ENCODE measurements at regions not wholly inside any gene's neighbourhood (a gene's known extent, or its start where the extent isn't known, plus 50 kb on each side); places are given as distances from the start of the nearest gene placed in this dataset.

GRCh38 chr2:78546843-78547242 is 478.7 kb upstream of the REG3G start (continued):
- TF ChIP-seq HMG20A (CRISPR knock-in tag; IDR thresholded peaks at IDR 0.05; ENCODE audit: borderline replicate concordance), result peak; percentile 17; the same call in 1 of the 2 replicates
- TF ChIP-seq KAT2B (IDR thresholded peaks at IDR 0.05; ENCODE audit: borderline replicate concordance, low read depth, low read length), result no peak
- TF ChIP-seq FOXP1 (IDR thresholded peaks at IDR 0.05), result no peak
- TF ChIP-seq FOXP1 (CRISPR knock-in tag; IDR thresholded peaks at IDR 0.05), result no peak
- no peak for TF ChIP-seq ZNF414 (CRISPR knock-in tag; IDR thresholded peaks at IDR 0.05)
- no peak for TF ChIP-seq ZFP41 (CRISPR knock-in tag; IDR thresholded peaks at IDR 0.05; ENCODE audit: borderline replicate concordance)
- TF ChIP-seq SMYD3 (CRISPR knock-in tag; IDR thresholded peaks at IDR 0.05), result no peak
- TF ChIP-seq ATF3 (CRISPR knock-in tag; IDR thresholded peaks at IDR 0.05), result no peak
- no peak for TF ChIP-seq ZNF790 (CRISPR knock-in tag; IDR thresholded peaks at IDR 0.05; ENCODE audit: borderline replicate concordance)
- no peak for TF ChIP-seq ZNF562 (CRISPR knock-in tag; IDR thresholded peaks at IDR 0.05; ENCODE audit: borderline replicate concordance)
- no peak for TF ChIP-seq DR1 (CRISPR knock-in tag; IDR thresholded peaks at IDR 0.05)
- peak; percentile 72 for TF ChIP-seq ZNF629 (CRISPR knock-in tag; conservative IDR thresholded peaks at IDR 0.05)
- no peak for TF ChIP-seq ISX (CRISPR knock-in tag; conservative IDR thresholded peaks at IDR 0.05)
- TF ChIP-seq ZNF75D (CRISPR knock-in tag; IDR thresholded peaks at IDR 0.05; ENCODE audit: borderline replicate concordance), result no peak
- no peak for TF ChIP-seq ZFP36L2 (CRISPR knock-in tag; IDR thresholded peaks at IDR 0.05)
- 0 out of 2 replicates have a peak, but pooled peaks have one; percentile 26 for TF ChIP-seq ZNF788 (CRISPR knock-in tag; IDR thresholded peaks at IDR 0.05; ENCODE audit: borderline replicate concordance)
- no peak for TF ChIP-seq ZNF761 (CRISPR knock-in tag; conservative IDR thresholded peaks at IDR 0.05)
- TF ChIP-seq STAT6 (CRISPR knock-in tag; IDR thresholded peaks at IDR 0.05; ENCODE audit: borderline replicate concordance), result no peak
- no peak for TF ChIP-seq ZZZ3 (CRISPR knock-in tag; IDR thresholded peaks at IDR 0.05; ENCODE audit: borderline replicate concordance)
- TF ChIP-seq ZNF34 (CRISPR knock-in tag; IDR thresholded peaks at IDR 0.05; ENCODE audit: borderline replicate concordance), result no peak
- peak; percentile 59; the same call in 1 of the 2 replicates for TF ChIP-seq PHF20 (CRISPR knock-in tag; IDR thresholded peaks at IDR 0.05)
- 0 out of 2 replicates have a peak, but pooled peaks have one; percentile 49 for TF ChIP-seq ZBTB4 (CRISPR knock-in tag; IDR thresholded peaks at IDR 0.05; ENCODE audit: borderline replicate concordance)
- no peak for TF ChIP-seq ZSCAN9 (CRISPR knock-in tag; IDR thresholded peaks at IDR 0.05; ENCODE audit: borderline replicate concordance)
- peak; percentile 89; the same call in 1 of the 2 replicates for TF ChIP-seq ZNF292 (CRISPR knock-in tag; IDR thresholded peaks at IDR 0.05; ENCODE audit: borderline replicate concordance, low read depth)
- TF ChIP-seq MLX (CRISPR knock-in tag; IDR thresholded peaks at IDR 0.05), result no peak
- TF ChIP-seq GABPB1 (CRISPR knock-in tag; IDR thresholded peaks at IDR 0.05), result peak; percentile 61

Data from HepG2 (cell line).